CD4-positive, alpha-beta T cell (primary cell): ENCODE measurements at regions not wholly inside any gene's neighbourhood (a gene's known extent, or its start where the extent isn't known, plus 50 kb on each side); places are given as distances from the start of the nearest gene placed in this dataset.

Experiments
- ATAC-seq: fragments of 200-7000 bp; cut with Tn5 transposase; one replicate; pipeline ENCODE4 v1.10.0; 2022; ENCODE audit warnings: mild to moderate bottlenecking; ENCODE audit not compliant: poor library complexity
- CTCF ChIA-PET: fragments of 350-600 bp; sonication (Branson Sonifier 250); formaldehyde crosslinking; loops from one replicate; lab custom pipeline; 2021; ENCODE audit warnings: antibody characterized with exemption, inconsistent platforms; lab: Charles Lee
- POLR2A ChIA-PET: fragments of 350-600 bp; sonication (Branson Sonifier 250); formaldehyde crosslinking; loops from one replicate; lab custom pipeline; 2021; ENCODE audit warnings: antibody characterized with exemption, inconsistent platforms; lab: Charles Lee
- DNase-seq, 14 experiments: peaks; one replicate each; pipeline ENCODE4 v3.0.0-alpha.2; 2013 to 2020; ENCODE audit warnings: mixed read lengths in 2 of 14
- H3K27ac ChIP-seq, 2 donors: one replicate each; pipeline versions ENCODE4 v1.5.1 to v1.7.0; 2013; ENCODE audit warnings: low read length in 2 of 2, low read depth in 1 of 2, mild to moderate bottlenecking in 1 of 2
- H3K27me3 ChIP-seq, 2 experiments: 1 replicate in 1 of 2; 2 replicates in 1 of 2; pipeline versions ENCODE4 v1.6.1 to v1.7.0; 2013; ENCODE audit warnings: low read length in 2 of 2, control low read depth in 1 of 2, mild to moderate bottlenecking in 1 of 2, moderate library complexity in 1 of 2; ENCODE audit not compliant: insufficient read depth in 2 of 2, control insufficient read depth in 1 of 2
- H3K36me3 ChIP-seq: one replicate; pipeline ENCODE4 v1.6.1; 2013; ENCODE audit warnings: low read length, control low read depth; ENCODE audit not compliant: insufficient read depth
- H3K4me1 ChIP-seq: one replicate; pipeline ENCODE4 v1.6.1; 2013; ENCODE audit warnings: low read length, control low read depth; ENCODE audit not compliant: insufficient read depth
- H3K4me3 ChIP-seq: one replicate; pipeline ENCODE4 v1.5.1; 2013; ENCODE audit warnings: mild to moderate bottlenecking, low read length, moderate library complexity
- H3K9me3 ChIP-seq, 2 experiments: 1 replicate in 1 of 2; 2 replicates in 1 of 2; pipeline versions ENCODE4 v1.6.1 to v1.7.0; 2013; ENCODE audit warnings: low read length in 2 of 2, mild to moderate bottlenecking in 2 of 2, control low read depth in 1 of 2, moderate library complexity in 1 of 2; ENCODE audit not compliant: control insufficient read depth in 1 of 2, insufficient read depth in 1 of 2
- H3K27ac Mint-ChIP-seq: one replicate; pipeline ENCODE4 v1.8.0; 2020; ENCODE audit warnings: mixed read lengths
- H3K27me3 Mint-ChIP-seq: one replicate; pipeline ENCODE4 v1.8.0; 2021; ENCODE audit warnings: mixed read lengths
- H3K36me3 Mint-ChIP-seq: one replicate; pipeline ENCODE4 v1.8.0; 2021; ENCODE audit warnings: low read depth, mixed read lengths
- H3K4me1 Mint-ChIP-seq: one replicate; pipeline ENCODE4 v1.8.0; 2021; ENCODE audit warnings: low read depth, mixed read lengths
- H3K4me3 Mint-ChIP-seq: one replicate; pipeline ENCODE4 v1.8.0; 2020; ENCODE audit warnings: mild to moderate bottlenecking, mixed read lengths
- H3K9me3 Mint-ChIP-seq: one replicate; pipeline ENCODE4 v1.8.0; 2020; ENCODE audit warnings: mixed read lengths
- CTCF ChIP-seq: fragments of 200-600 bp; IDR thresholded peaks from one replicate; pipeline ENCODE4 v1.8.0; 2022; ENCODE audit warnings: antibody characterized with exemption, mild to moderate bottlenecking
- intact Hi-C, 2 experiments: fragments of 100-400 bp; cut with DNase I in 1 of 2; cut with micrococcal nuclease in 1 of 2; formaldehyde crosslinking; loops; one replicate each; pipeline versions ENCODE4 v1.15.1 to v1.9.0; 2023 to 2025; cut with DNase I, micrococcal nuclease

- intact Hi-C loops: no loop called here
- ChIA-PET CTCF (no interaction called here), POLR2A (no interaction called here)
- no peaks in the 10 kb centered on the region for H3K27me3 ChIP-seq
- no peak overlapping the region for H3K27ac ChIP-seq
- no peak overlapping the region for H3K4me3 ChIP-seq
- H3K27me3 Mint-ChIP-seq: no peaks in the 10 kb centered on the region
- no peaks in the 10 kb centered on the region for H3K36me3 ChIP-seq
- TF ChIP-seq CTCF: no peak
- H3K4me1 Mint-ChIP-seq: no peaks in the 10 kb centered on the region
- no peaks in the 10 kb centered on the region for H3K4me1 ChIP-seq
- no peak for ATAC-seq
- peaks cover 0 to 4% of the 10 kb centered on the region in 2 experiments for H3K9me3 ChIP-seq
- no peaks in the 10 kb centered on the region for H3K36me3 Mint-ChIP-seq
- no peak for DNase-seq
- H3K4me3 Mint-ChIP-seq: no peak overlapping the region
- no peak overlapping the region for H3K27ac Mint-ChIP-seq
- H3K9me3 Mint-ChIP-seq: peaks cover 5% of the 10 kb centered on the region
These were observed 421.0 kb upstream of the THRB start for GRCh38 chr3:24915639-24916038.

GRCh38 chr3:24917908-24918307, 423.3 kb upstream of the THRB start:
- ATAC-seq (no peak), DNase-seq (no peak)
- Mint-ChIP-seq H3K36me3 (no peaks in the 10 kb centered on the region), H3K27ac (no peak overlapping the region), H3K9me3 (peaks cover 5% of the 10 kb centered on the region), H3K27me3 (no peaks in the 10 kb centered on the region), H3K4me1 (no peaks in the 10 kb centered on the region), H3K4me3 (no peak overlapping the region)
- CTCF ChIA-PET: interaction anchor here (1.1 kb wide), 1 partner anchor 11 kb away, joined by 3 read pairs; no protein-coding TSS in a partner anchor
- no peak overlapping the region for H3K4me3 ChIP-seq
- no peaks in the 10 kb centered on the region for H3K27me3 ChIP-seq
- POLR2A ChIA-PET: no interaction called here
- H3K4me1 ChIP-seq: no peaks in the 10 kb centered on the region
- H3K36me3 ChIP-seq: no peaks in the 10 kb centered on the region
- intact Hi-C loops: no loop called here
- no peak for TF ChIP-seq CTCF
- no peak overlapping the region for H3K27ac ChIP-seq
- H3K9me3 ChIP-seq: peaks cover 0 to 4% of the 10 kb centered on the region in 2 experiments

GRCh38 chr3:24923570-24923969, 428.9 kb upstream of the THRB start:
- intact Hi-C loops: no loop called here
- Histone ChIP-seq H3K36me3 (no peaks in the 10 kb centered on the region), H3K4me3 (no peak overlapping the region), H3K4me1 (no peaks in the 10 kb centered on the region), H3K27ac (no peak overlapping the region), H3K27me3 (no peaks in the 10 kb centered on the region), H3K9me3 (no peaks in the 10 kb centered on the region)
- no peaks in the 10 kb centered on the region for H3K27me3 Mint-ChIP-seq
- TF ChIP-seq CTCF: no peak
- H3K4me1 Mint-ChIP-seq: no peaks in the 10 kb centered on the region
- H3K4me3 Mint-ChIP-seq: no peak overlapping the region
- H3K27ac Mint-ChIP-seq: no peak overlapping the region
- H3K36me3 Mint-ChIP-seq: no peaks in the 10 kb centered on the region
- H3K9me3 Mint-ChIP-seq: no peaks in the 10 kb centered on the region
- ChIA-PET POLR2A (no interaction called here), CTCF (no interaction called here)
- DNase-seq: no peak
- ATAC-seq: no peak
